GM18505 (cell line): ENCODE measurements at regions not wholly inside any gene's neighbourhood (a gene's known extent, or its start where the extent isn't known, plus 50 kb on each side); places are given as distances from the start of the nearest gene placed in this dataset.
"Not testable (repeated sequence)": the region's sequence is repeated elsewhere in the genome, so short reads cannot be mapped to it uniquely, and the experiment has no call there.

Experiments used
- ATAC-seq: cut with Tn5 transposase; IDR thresholded peaks from one replicate; pipeline ENCODE4 v1.9.1; 2021; ENCODE audit not compliant: unreplicated experiment
- POLR2A ChIP-seq: IDR thresholded peaks from 4 replicates; pipeline ENCODE4 v1.6.1; 2011; ENCODE audit warnings: borderline replicate concordance; ENCODE audit not compliant: insufficient read depth, insufficient read length; ENCODE audit errors: extremely low read depth

DNA sequence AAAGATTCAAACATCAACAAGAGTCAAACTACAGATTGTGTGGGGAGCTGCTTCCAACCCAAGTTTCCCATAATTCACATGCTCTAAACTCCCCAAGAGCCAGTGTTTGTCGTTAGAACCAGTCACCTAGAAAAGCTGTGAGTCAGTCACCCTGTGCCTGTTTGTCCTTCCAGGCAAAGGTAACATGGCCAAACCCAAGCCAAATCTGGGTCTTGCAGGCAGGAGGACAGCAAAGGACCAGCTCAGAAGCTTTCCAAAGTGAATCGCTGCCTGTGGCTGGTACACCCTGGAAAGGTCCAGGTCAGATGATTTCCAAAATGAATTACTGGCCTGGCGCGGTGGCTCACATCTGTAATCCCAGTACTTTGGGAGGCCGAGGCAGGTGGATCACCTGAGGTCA, 251.5 kb downstream of the FAM43A start:
- TF ChIP-seq POLR2A = no peak
- ATAC-seq = no peak

DNA sequence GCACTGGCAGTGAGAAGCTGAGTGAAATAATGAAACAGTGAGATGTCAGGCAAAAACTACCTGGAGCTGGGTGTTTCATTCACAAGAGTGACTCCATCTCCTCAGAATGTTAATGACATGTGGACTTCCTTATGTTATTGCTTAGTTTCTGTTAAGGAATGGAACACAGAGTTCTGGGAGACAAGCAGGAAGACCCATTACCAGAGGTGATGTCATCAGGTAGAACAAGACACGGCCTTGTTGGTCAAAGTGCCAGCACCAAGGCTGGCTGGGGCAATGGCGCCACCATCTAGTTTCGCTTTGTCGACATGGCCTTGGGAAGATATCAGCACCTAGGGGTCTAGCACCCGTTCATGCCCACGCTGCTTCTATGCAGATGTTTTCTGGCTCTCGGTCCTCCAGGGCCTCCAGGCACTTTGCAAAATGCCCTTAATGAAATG, 252.2 kb downstream of the FAM43A start:
- ATAC-seq = no peak
- TF ChIP-seq POLR2A = no peak

DNA sequence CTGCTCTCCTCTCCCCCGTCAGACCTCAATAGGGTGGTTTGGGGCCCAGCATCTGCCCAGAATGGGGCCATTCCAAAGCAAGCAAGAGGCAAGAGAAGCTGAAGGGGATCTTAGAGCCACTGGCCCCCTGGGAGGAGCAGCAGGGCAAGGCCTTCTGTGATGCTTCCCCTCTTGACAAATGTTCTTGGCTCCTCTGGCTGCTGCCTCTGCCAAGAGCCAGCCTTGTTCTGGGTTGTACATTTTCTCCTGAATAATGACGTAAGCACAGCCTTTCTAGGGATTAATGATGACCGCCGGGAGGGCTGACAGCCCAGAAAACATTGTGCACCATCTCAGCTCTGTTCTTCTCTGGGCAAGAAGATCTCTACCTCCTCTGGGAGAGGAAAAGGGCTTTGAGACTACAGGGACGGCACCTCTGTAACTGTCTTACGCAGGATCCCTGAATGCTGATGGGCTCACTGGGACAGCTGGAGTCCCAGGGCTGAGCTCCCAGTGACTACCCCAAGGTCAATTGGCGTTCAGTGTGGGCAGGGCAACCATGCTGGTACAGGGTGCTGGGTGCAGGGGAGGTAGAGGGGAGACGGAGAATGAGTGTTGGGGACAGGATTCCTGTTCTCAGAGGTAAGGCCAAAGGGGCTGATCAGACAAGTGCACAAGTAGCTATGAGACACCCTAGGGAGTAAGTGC, 253.3 kb downstream of the FAM43A start:
- no peak for TF ChIP-seq POLR2A
- ATAC-seq = no peak

DNA sequence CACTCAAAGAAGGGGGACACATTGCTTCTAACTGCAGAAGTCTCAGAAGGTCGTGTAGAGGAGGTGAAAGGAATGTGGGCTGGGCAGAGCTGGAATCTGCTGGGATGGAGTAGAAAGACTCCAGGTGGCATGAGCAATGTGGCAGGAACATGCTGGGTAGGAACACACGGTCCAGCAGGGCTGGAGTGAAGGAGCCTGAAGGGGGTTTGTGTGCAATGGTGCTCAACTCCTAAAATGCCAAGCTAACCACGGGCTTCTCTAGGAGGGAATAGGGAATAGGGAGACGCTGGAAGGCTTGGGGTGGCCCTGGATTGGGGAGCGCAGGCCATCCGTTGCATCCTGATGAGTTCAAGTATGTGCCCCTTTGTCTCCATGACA, 253.8 kb downstream of the FAM43A start:
- no peak for TF ChIP-seq POLR2A
- ATAC-seq = no peak

DNA sequence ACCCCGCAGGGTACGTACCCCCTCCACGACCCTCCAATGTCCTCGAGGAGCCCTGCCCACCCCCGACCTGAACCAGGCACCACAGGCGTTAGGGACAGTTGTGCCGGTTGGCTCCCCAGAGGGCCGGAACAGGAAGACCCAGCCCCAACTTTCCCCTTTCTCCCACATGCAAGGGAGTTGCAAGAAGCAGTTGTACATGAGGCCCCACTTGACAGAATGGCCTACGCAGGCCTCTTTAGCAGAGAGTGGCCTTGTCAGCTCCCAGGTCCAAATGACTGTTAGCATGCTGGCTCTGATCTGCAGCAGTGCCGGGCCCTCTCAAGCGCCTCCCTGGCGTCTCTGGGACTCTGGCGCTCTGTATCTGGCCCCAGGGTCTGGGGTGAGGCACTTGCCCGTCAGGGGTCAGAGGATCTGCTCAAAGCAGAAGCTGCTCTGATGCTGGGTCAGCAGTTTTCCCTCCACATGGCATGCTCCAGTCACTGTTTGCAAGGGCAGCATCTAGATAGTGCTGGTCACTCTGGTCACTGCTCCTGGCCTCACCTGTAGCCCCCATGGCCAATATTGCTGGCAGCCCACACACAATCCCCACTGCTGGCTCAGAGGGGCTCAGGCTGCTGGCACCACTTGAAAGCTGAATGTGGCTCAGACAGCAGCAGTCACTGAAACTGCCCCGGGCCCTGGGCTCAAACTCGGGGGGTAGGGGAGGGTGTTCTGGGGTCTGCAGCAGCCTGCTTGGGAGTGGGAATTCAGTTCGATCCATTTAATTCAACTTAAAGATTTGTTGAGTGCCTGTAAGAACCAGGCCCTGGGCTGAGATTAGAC, 254.5 kb downstream of the FAM43A start:
- no peak for TF ChIP-seq POLR2A
- ATAC-seq = no peak

DNA sequence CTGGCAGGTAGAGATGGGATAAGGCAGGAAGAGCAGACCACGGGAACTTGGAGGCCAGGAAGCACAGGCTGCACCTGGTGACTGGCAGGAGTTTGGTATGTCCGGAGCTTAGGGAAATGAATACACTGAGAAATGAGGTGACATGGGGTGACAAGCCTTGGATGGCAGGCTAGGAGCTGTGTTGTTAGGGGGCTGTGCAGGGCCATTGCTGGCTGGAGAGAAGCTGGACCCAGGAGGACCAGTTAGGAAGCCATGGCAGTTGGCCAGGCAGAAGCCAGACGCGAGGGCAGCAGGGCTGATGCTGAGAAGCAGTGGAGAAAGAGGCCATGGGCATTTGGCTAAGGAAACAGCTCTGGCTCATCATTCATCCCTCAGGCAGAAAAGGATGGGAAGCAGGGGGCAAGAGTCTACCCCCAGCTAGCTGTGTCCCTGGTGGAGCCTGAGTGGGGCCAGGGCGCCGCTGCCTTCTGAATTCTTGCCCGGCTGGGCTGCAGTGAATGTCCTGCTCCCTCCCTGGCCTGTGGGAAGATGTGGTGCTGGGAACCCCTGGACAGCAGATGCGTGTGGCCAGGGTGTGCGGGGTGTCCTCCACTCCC, 255.8 kb downstream of the FAM43A start:
- ATAC-seq = no peak
- TF ChIP-seq POLR2A = no peak

DNA sequence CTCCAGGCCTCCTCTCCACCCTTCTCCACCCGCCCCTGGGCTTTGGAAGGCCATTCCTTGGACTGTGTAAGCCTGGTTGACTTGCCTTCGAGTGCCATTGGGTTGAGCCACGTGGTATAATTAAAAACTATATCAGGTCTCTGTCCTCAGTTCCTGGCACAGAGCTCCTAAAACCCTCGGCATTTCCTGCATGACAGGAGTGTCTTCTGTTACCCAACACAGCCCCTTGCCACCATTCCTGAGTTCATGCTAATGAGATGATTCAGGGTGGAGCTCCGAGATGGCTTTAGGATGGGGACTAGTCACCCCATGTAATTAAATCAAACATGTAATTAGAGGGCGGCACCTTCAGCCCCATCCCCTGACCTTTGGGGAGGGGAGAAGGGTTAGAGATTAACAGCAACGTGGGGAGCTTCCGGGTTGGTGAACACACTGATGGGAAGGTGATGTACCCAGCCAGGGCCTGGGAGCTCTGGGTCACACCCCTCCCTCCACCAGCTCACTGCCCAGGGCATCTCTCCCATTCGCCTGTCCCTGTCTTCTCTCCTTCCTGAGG, 256.4 kb downstream of the FAM43A start:
- no peak for TF ChIP-seq POLR2A
- ATAC-seq = no peak

DNA sequence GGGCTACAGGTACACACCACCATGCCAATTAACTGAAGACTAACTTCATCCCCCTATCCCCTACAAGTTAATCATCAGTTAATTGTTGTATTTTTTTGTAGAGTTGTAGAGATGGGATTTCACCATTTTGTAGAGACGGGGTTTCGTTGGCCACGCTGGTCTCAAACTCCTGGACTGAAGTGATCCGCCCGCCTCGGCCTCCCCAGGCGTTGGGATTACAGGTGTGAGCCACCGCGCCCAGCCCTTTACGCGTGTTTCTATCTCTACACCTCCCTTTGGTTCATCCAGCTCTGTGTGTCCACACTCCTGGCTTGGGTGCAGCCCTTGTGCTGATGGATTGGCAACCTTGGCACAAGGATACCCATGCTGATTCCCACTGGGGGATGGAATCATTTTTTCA, 258.8 kb downstream of the FAM43A start:
- no peak for ATAC-seq
- TF ChIP-seq POLR2A = no peak

DNA sequence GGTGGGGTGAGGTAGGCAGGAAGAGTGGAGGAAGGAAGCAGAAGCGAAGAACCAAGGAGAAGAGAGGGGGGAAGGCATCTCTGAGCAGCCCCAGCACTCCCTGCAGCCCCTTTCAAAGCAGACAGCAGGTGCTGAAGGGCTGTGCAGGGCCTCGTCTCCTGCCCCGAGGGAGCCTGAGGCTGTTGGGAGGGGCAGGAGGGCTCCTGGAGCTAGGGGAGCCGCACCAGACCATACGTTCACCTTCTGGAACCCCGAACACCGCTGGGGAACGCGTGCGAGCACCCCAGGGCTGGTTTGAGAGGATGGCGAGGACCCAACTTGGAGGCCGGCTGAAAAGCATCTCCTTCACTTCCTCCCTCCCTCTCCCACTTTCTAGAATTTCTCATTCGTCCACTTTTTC, 259.8 kb downstream of the FAM43A start:
- ATAC-seq = no peak
- TF ChIP-seq POLR2A = no peak

DNA sequence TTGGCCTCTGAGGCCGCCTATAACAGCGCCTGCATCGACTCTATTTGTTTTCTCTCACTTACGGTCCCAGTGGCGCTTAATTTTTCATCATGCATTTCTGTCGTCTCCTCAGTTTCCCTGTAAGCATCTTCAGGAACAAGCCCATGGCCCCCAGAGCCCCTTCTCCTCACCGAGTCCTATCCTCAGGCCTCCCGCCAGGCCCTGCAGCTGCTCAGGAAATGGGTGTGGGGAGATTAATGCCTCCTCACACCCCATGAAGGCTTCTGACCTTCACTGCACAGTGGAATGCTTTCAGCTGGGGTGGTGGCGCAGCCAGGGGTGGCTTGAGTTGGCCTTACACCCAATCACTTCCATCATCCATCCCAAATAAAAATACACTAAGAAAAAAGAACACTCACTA, 260.4 kb downstream of the FAM43A start:
- no peak for ATAC-seq
- no peak for TF ChIP-seq POLR2A

DNA sequence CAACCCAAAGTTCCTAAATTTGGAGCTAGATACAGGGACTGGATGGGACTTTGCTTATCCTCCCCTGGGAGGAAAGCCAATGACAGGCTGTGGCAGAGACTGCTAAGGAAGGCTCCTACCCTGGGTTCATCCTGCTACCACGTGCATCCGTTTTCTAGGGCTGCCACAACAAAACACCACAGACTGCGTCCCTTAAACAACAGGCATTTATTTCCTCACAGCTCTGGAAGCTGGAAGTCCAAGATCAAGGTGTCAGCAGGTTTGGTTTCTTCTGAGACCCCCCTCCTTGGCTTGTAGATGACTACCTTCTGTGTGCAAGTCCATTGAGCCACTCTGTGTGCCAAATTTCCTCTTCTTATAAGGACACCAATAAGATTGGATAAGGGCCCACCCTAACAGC, 263.9 kb downstream of the FAM43A start:
- ATAC-seq = no peak
- TF ChIP-seq POLR2A = no peak

DNA sequence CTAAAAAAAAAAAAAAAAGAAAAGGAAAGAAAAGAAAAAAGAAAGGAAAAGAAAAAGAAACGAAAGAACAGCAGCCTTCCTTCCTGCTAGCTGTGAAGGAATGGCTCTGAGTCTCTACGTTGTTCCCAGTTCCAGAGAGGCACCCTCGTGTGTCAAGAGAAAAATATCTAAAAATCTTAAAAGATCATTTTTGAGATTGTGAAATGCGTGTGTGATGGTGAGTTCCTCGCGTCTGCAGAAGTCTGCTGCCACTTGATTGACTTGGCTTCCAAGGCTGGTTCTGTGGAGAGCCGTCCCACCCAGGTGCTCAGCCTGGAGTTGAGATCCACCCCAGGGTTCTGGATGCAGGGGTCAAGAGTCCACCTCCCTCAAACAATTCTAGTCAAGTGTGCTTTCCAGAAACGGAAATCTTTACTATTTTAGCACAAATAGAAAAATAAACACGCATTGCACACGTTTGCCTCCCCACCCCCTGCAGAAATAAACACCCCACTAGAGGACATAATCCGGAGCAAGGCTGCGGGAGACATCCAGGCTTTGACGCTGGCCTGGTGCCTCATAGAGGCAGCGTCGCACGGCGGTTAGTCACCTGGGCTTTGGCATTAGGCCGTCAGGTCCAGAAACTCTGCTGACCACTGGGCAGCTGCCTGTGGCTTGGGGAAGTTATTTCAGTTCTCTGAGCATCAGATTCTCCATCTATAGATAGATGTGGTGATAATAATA, 265.4 kb downstream of the FAM43A start:
- TF ChIP-seq POLR2A = no peak
- ATAC-seq = no peak

DNA sequence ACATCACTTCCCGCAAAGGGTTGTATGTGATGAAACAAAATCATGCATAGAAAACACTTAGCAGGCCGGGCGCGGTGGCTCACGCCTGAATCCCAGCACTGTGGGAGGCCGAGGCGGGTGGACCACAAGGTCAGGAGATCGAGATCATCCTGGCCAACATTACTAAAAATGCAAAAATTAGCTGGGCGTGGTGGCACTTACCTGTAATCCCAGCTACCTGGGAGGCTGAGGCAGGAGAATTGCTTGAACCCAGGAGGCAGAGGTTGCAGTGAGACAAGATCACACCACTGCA, 265.9 kb downstream of the FAM43A start:
- not testable (repeated sequence) for ATAC-seq
